ENCODE measurements at regions not wholly inside any gene's neighbourhood (a gene's known extent, or its start where the extent isn't known, plus 50 kb on each side); places are given as distances from the start of the nearest gene placed in this dataset.

DNA sequence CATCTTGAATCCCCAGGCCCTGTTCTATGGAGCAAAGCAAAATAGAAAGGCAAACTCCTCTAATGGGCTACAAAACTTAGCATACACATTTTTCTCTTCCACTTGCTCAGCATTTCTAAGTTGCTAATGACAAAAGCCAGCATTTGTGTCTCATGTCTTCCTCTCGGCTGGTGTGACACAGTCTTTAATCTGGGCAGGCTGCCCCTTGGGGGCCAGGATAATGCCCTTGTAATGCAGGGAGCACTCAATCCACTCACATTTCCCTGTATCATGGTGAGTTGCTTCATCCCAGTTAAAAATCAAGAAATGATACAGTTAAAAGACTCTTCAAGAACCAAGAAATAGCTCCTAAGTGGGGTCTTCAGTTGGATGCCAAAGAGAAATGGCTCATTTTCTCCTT lies 109.1 kb upstream of the FBXO11 start:
- Histone ChIP-seq H3K27ac (ENCODE audit: low read depth, low read length) (no peak overlapping the region; the same call in 1 of the 2 replicates), H3K36me3 (ENCODE audit: insufficient read depth, low read length) (no peaks in the 10 kb centered on the region), H3K27me3 (ENCODE audit: insufficient read depth, low read length) (no peaks in the 10 kb centered on the region), H3K9me3 (ENCODE audit: insufficient read depth, low read depth, low read length) (no peaks in the 10 kb centered on the region), H3K4me3 (ENCODE audit: low read length) (no peak overlapping the region), H3K9ac (ENCODE audit: low read depth, low read length) (no peak overlapping the region), H3K4me1 (ENCODE audit: insufficient read depth, low read length) (no peaks in the 10 kb centered on the region)
- 63% methylated on average over 1 of the region's 1 CpG for WGBS

DNA sequence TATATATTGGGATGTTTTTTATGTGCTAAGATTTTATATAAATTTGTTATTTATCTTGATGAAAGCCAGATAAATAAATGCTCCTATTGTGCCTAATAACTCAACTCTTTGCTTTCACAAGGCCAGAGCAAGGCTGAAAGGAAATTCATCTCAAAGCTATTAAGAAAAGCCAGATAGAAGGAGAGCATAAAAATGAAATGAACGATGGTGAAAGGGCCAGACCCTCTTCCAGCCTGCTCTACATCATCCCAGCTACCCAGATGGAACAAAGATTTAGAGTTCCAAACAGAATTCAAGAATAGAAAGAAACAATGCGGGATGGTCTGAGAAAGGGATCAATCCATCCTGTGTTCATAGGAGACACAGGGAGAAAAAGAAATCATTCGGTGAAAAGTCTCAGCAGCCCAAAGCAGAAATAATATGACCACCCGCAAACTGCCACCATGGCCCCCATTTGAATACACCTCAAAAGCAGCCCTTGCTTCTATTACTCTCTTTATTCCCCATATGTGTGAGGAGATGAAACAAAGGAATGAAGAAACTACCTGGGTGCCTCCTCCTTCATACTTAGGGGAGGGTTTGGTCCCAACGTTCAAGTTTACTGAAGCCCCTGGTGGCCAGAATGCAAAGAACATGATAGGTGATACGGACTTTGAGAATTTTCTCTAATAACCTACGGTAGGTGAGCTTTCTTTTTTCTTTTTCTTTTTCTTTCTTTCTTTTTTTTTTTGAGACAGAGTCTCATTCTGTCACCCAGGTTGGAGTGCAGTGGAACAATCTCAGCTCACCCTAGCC lies 110.1 kb upstream of the FBXO11 start:
- H3K9ac ChIP-seq (ENCODE audit: low read depth, low read length), result no peak overlapping the region
- H3K4me3 ChIP-seq (ENCODE audit: low read length), result no peak overlapping the region
- no peak overlapping the region for H3K27ac ChIP-seq (ENCODE audit: low read depth, low read length)
- no peaks in the 10 kb centered on the region for H3K27me3 ChIP-seq (ENCODE audit: insufficient read depth, low read length)
- no peaks in the 10 kb centered on the region for H3K4me1 ChIP-seq (ENCODE audit: insufficient read depth, low read length)
- WGBS, result 83% methylated on average over 7 of the region's 7 CpGs
- no peaks in the 10 kb centered on the region for H3K36me3 ChIP-seq (ENCODE audit: insufficient read depth, low read length)
- no peaks in the 10 kb centered on the region for H3K9me3 ChIP-seq (ENCODE audit: insufficient read depth, low read depth, low read length)

DNA sequence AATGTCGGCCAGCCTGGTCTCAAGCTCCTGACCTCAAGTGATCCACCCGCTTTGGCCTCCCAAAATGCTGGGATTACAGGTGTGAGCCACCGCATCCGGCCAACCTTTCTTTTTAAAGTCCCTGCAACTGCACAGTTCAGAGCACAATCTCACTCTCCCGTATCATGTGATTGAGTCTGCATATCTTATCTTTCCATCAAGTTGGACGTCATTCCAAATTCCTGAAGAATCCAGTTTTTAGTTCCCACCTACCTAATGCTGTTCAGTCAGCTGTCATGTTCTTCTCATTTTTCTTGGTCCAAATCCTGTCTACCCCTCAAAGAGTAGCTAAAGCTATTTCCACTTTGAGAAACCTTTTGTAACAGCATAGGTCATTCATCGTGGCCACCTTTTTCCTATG lies 110.8 kb upstream of the FBXO11 start:
- Histone ChIP-seq H3K4me3 (ENCODE audit: low read length) (no peak overlapping the region), H3K9ac (ENCODE audit: low read depth, low read length) (no peak overlapping the region), H3K27ac (ENCODE audit: low read depth, low read length) (no peak overlapping the region), H3K36me3 (ENCODE audit: insufficient read depth, low read length) (no peaks in the 10 kb centered on the region), H3K9me3 (ENCODE audit: insufficient read depth, low read depth, low read length) (no peaks in the 10 kb centered on the region), H3K27me3 (ENCODE audit: insufficient read depth, low read length) (no peaks in the 10 kb centered on the region), H3K4me1 (ENCODE audit: insufficient read depth, low read length) (no peaks in the 10 kb centered on the region)
- 96% methylated on average over 7 of the region's 7 CpGs for WGBS

DNA sequence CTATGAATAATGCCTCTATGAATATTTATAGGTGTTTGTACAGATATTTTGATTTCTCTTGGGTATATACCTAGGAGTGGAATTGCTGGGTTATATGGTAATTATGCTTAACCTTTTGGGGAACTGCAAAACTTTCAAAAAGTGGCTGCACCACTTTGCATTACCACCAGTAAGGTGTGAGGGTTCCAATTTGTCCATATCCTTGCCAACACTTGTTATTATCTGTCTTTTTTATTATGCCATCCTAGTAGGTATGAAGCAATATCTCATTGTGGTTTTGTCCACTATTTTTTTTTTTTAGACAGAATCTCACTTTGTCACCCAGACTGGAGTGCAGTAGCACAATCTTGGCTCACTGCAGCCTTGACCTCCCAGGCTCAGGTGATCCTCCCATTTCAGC lies 112.2 kb upstream of the FBXO11 start:
- no peaks in the 10 kb centered on the region for H3K9me3 ChIP-seq (ENCODE audit: insufficient read depth, low read depth, low read length)
- H3K36me3 ChIP-seq (ENCODE audit: insufficient read depth, low read length), result no peaks in the 10 kb centered on the region
- no peak overlapping the region for H3K27ac ChIP-seq (ENCODE audit: low read depth, low read length)

DNA sequence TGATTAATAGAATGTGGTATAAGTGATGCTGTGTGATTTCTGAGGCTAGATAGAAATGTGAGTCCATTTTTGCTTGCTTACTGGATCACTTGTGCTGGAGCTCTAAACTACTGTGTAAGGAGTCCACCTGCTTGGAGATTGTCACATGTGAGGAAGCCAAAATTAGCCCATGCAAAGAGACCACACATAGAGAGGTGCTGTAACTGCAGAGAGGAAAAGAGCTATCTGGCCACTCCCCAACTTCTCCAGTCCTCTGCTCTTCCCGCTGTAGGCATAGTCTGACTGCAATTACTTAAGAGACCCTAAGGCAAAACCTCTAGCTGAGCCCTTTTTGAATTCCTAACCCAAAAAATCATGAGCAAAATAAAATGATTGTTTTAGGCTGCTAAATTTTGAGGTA lies 120.6 kb upstream of the FBXO11 start:
- H3K27me3 ChIP-seq (ENCODE audit: insufficient read depth, low read length), result no peaks in the 10 kb centered on the region
- H3K9me3 ChIP-seq (ENCODE audit: insufficient read depth, low read depth, low read length), result no peaks in the 10 kb centered on the region
- no peak overlapping the region for H3K9ac ChIP-seq (ENCODE audit: low read depth, low read length)
- no peaks in the 10 kb centered on the region for H3K36me3 ChIP-seq (ENCODE audit: insufficient read depth, low read length)
- H3K4me3 ChIP-seq (ENCODE audit: low read length), result no peak overlapping the region
- 67% methylated on average over 1 of the region's 1 CpG for WGBS
- no peaks in the 10 kb centered on the region for H3K4me1 ChIP-seq (ENCODE audit: insufficient read depth, low read length)
- H3K27ac ChIP-seq (ENCODE audit: low read depth, low read length), result no peak overlapping the region

More for the DNA sequence above, 112.2 kb upstream of the FBXO11 start:
- H3K27me3 ChIP-seq (ENCODE audit: insufficient read depth, low read length), result no peaks in the 10 kb centered on the region
- H3K9ac ChIP-seq (ENCODE audit: low read depth, low read length), result no peak overlapping the region
- no peak overlapping the region for H3K4me3 ChIP-seq (ENCODE audit: low read length)
- no peaks in the 10 kb centered on the region for H3K4me1 ChIP-seq (ENCODE audit: insufficient read depth, low read length)

DNA sequence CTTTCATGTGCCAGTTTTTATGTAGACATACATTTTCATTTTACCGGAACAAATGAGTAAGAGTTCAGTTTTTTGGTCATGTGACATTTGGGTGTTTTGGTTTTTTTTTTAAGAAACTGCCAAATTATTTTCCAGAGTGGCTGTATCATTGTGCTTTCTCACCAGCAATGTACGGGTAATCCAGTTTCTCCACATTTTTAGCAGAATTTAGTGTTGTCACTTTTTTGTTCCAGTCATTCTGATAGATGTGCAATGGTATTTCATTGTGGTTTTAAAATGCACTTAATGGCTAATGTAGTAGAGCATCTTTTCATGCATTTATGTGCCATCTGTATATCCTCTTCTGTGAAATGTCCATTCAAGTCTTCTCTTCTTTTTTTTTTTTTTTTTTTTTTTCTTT lies 126.5 kb upstream of the FBXO11 start:
- Histone ChIP-seq H3K27me3 (ENCODE audit: insufficient read depth, low read length) (no peaks in the 10 kb centered on the region), H3K9ac (ENCODE audit: low read depth, low read length) (no peak overlapping the region), H3K27ac (ENCODE audit: low read depth, low read length) (no peak overlapping the region), H3K4me1 (ENCODE audit: insufficient read depth, low read length) (no peaks in the 10 kb centered on the region), H3K36me3 (ENCODE audit: insufficient read depth, low read length) (no peaks in the 10 kb centered on the region), H3K9me3 (ENCODE audit: insufficient read depth, low read depth, low read length) (peaks cover 7% of the 10 kb centered on the region; the same call in 1 of the 2 replicates), H3K4me3 (ENCODE audit: low read length) (no peak overlapping the region)
- WGBS, result 95% methylated on average over 2 of the region's 2 CpGs

DNA sequence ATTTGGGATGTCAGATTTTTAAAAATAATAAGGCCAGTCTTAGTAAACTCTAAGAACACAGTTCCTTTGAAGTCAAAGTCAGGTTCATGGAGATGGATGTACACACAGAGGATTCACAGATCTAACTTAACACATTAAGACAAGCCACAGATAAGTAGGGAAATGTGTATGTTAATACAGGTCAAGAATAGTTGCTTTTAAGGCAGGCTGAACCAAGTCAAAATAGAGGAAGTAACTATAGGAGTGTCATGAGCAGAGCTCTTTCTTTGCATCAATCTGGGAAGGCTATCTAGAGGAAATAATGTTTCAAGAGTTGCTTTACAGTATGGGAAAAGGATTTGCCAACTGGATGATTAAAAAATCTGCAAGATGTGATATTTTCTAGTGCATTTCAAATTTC lies 128.0 kb upstream of the FBXO11 start:
- no peaks in the 10 kb centered on the region for H3K4me1 ChIP-seq (ENCODE audit: insufficient read depth, low read length)
- H3K9me3 ChIP-seq (ENCODE audit: insufficient read depth, low read depth, low read length), result peaks cover 7% of the 10 kb centered on the region; the same call in 1 of the 2 replicates
- H3K36me3 ChIP-seq (ENCODE audit: insufficient read depth, low read length), result no peaks in the 10 kb centered on the region
- no peak overlapping the region for H3K27ac ChIP-seq (ENCODE audit: low read depth, low read length)
- no peak overlapping the region for H3K9ac ChIP-seq (ENCODE audit: low read depth, low read length)
- no peaks in the 10 kb centered on the region for H3K27me3 ChIP-seq (ENCODE audit: insufficient read depth, low read length)
- H3K4me3 ChIP-seq (ENCODE audit: low read length), result no peak overlapping the region

DNA sequence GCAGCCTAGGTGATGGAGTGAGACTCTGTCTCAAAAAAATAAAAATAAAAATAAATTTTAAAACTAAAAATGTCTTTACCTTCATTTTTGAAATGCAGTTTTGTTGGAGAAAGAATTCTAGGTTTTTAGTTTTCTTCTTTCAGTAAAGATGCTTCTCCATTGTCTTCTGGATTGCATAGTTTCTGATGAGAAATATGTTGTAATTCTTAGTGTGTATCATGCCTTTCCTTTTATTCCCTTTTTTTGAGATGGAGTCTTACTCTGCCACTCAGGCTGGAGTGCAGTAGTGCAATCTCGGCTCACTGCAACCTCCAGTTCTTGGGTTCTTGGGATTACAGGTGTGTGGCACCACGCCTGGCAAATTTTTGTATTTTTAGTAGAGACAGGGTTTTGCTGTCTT lies 130.0 kb upstream of the FBXO11 start:
- Histone ChIP-seq H3K9ac (ENCODE audit: low read depth, low read length) (no peak overlapping the region), H3K27me3 (ENCODE audit: insufficient read depth, low read length) (no peaks in the 10 kb centered on the region), H3K27ac (ENCODE audit: low read depth, low read length) (no peak overlapping the region), H3K36me3 (ENCODE audit: insufficient read depth, low read length) (no peaks in the 10 kb centered on the region), H3K9me3 (ENCODE audit: insufficient read depth, low read depth, low read length) (peaks cover 7% of the 10 kb centered on the region; the same call in 1 of the 2 replicates), H3K4me1 (ENCODE audit: insufficient read depth, low read length) (no peaks in the 10 kb centered on the region), H3K4me3 (ENCODE audit: low read length) (no peak overlapping the region)
- WGBS, result 92% methylated on average over 2 of the region's 2 CpGs

DNA sequence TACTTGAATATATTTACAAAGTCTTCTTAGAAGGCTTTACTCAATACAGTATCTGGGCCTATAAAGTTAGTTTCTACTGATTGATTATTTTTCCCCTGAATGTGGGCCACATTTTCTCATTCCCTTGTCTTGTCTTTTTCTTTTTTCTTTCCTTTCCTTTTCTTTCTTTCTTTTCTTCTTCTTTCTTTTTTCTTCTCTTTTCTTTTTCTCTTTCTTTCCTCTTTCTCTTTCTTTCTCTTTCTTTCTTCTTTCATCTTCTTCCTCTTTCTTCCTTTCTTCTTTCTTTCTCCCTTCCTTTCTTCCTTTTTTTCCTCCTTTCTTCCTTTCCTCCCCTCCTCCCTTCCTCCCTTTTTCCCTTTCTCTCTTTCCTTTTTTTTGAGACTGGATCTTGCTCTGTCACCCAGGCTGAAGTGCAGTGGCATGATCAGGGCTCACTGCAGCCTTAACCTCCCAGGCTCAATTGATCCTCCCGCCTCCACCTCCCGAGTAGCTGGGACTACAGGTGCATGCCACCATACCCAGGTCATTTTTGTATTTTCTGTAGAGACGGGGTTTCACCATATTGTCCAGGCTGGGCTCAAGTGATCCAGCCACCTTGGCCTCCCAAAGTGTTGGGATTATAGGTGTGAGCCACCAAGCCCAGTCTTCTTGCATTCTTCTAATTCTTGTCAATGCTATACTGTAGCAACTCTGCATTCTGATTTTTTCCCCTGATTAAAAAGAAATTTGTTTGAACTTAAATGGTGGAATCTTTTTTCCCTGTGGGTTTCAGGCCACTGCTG lies 133.1 kb upstream of the FBXO11 start:
- Histone ChIP-seq H3K4me3 (ENCODE audit: low read length) (no peak overlapping the region), H3K27me3 (ENCODE audit: insufficient read depth, low read length) (no peaks in the 10 kb centered on the region), H3K9me3 (ENCODE audit: insufficient read depth, low read depth, low read length) (peaks cover 7% of the 10 kb centered on the region; the same call in 1 of the 2 replicates), H3K4me1 (ENCODE audit: insufficient read depth, low read length) (no peaks in the 10 kb centered on the region), H3K9ac (ENCODE audit: low read depth, low read length) (no peak overlapping the region), H3K36me3 (ENCODE audit: insufficient read depth, low read length) (no peaks in the 10 kb centered on the region), H3K27ac (ENCODE audit: low read depth, low read length) (no peak overlapping the region)
- WGBS, result 94% methylated on average over 3 of the region's 3 CpGs

DNA sequence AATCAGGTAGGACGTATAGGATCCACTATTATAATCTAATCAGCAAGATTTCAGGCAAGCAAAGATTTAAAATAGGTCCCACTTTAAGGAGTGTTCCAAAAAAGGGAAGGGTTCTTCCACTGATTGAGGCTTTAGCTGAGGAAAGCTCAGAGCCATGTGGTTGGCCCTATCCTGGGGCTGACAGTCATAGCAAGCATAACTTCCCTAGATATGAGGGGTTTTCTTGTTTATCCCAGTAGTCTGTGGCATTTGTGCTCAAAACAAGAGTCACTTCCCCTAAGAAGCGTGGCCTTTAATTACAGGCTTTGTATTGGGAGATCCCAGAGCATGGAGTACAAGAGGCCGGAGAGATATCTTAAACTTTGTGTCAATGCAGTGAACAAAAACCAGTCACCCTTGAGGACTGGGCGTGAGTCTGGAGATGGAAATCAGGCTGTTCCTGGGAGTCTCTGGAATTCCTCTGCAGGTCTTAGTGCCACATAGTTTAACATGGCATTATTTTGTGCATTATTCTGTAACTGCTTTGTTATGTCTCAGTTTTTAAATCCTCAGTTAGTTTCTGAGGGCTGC lies 136.9 kb upstream of the FBXO11 start:
- Histone ChIP-seq H3K27me3 (ENCODE audit: insufficient read depth, low read length) (no peaks in the 10 kb centered on the region), H3K9me3 (ENCODE audit: insufficient read depth, low read depth, low read length) (no peaks in the 10 kb centered on the region), H3K4me1 (ENCODE audit: insufficient read depth, low read length) (peaks cover 8% of the 10 kb centered on the region), H3K9ac (ENCODE audit: low read depth, low read length) (no peak overlapping the region), H3K36me3 (ENCODE audit: insufficient read depth, low read length) (no peaks in the 10 kb centered on the region), H3K4me3 (ENCODE audit: low read length) (no peak overlapping the region), H3K27ac (ENCODE audit: low read depth, low read length) (no peak overlapping the region)
- WGBS, result 90% methylated on average over 4 of the region's 4 CpGs

DNA sequence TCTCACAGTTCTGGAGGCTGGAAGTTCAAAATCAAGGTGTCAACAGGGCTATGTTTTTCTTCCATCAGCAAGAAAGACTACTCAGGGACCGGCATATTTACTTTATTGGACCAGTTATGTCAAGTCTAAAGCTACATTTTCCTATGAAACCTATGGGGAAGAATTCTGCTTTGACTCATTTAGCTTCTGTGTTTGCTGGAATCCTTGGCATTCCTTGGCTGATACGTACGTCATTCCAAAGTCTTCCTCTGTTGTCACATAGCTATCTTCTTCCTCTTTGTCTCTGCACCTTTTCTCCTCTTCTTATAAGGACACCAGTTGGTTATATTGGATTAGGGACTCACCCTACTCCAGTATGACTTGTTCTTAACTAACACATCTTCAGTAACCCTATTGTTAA lies 137.4 kb upstream of the FBXO11 start:
- Histone ChIP-seq H3K27me3 (ENCODE audit: insufficient read depth, low read length) (no peaks in the 10 kb centered on the region), H3K36me3 (ENCODE audit: insufficient read depth, low read length) (no peaks in the 10 kb centered on the region), H3K4me1 (ENCODE audit: insufficient read depth, low read length) (peaks cover 14% of the 10 kb centered on the region), H3K9ac (ENCODE audit: low read depth, low read length) (no peak overlapping the region), H3K27ac (ENCODE audit: low read depth, low read length) (no peak overlapping the region), H3K9me3 (ENCODE audit: insufficient read depth, low read depth, low read length) (no peaks in the 10 kb centered on the region), H3K4me3 (ENCODE audit: low read length) (no peak overlapping the region)
- 92% methylated on average over 3 of the region's 3 CpGs for WGBS

All from HUES64 (cell line).